Vagina (tissue), 2 donors: ENCODE measurements at regions not wholly inside any gene's neighbourhood (a gene's known extent, or its start where the extent isn't known, plus 50 kb on each side); places are given as distances from the start of the nearest gene placed in this dataset.

Source experiments
- POLR2A ChIP-seq, 2 donors: fragments of 450-650 bp; IDR thresholded peaks; one replicate each; pipeline ENCODE4 v1.6.1; 2017; ENCODE audit warnings: antibody characterized with exemption in 2 of 2, mild to moderate bottlenecking in 2 of 2, moderate library complexity in 2 of 2
- POLR2AphosphoS5 ChIP-seq, 2 donors: sonication (generic); formaldehyde crosslinking; IDR thresholded peaks; one replicate each; pipeline ENCODE4 v1.9.0; 2017; ENCODE audit warnings: antibody characterized with exemption in 2 of 2, mild to moderate bottlenecking in 2 of 2, low read depth in 1 of 2; ENCODE audit not compliant: insufficient read depth in 1 of 2
- TF ChIP-seq, protein P1 (sequence below), 3 experiments: fragments of 450-650 bp in 2 of 3; fragments of 200-600 bp in 1 of 3; sonication (generic) in 1 of 3; IDR thresholded peaks; one replicate each; pipeline ENCODE4 v1.5.1; 2017 to 2019; ENCODE audit warnings: antibody characterized with exemption in 3 of 3, mild to moderate bottlenecking in 2 of 3, moderate library complexity in 2 of 3

DNA sequence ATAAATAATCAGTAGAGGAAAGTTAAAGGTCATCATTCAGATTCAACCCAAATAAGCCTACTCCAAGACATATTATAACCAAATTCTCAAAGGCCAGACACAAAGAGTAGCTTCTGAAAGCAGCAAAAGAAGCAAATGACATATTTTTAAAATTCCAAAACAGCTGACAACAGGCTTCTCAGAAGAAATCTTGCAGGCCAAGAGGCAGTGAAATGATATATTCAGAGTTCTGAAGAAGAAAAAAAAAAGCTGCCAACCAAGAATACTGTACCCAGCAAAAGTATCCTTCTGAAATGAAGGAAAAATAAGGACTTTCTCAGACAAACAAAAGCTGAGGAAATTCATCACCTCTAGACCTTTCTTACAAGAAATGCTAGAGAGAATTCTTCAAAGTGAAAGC is 787.1 kb upstream of the TENM4 start:
- TF ChIP-seq, protein P1, sequence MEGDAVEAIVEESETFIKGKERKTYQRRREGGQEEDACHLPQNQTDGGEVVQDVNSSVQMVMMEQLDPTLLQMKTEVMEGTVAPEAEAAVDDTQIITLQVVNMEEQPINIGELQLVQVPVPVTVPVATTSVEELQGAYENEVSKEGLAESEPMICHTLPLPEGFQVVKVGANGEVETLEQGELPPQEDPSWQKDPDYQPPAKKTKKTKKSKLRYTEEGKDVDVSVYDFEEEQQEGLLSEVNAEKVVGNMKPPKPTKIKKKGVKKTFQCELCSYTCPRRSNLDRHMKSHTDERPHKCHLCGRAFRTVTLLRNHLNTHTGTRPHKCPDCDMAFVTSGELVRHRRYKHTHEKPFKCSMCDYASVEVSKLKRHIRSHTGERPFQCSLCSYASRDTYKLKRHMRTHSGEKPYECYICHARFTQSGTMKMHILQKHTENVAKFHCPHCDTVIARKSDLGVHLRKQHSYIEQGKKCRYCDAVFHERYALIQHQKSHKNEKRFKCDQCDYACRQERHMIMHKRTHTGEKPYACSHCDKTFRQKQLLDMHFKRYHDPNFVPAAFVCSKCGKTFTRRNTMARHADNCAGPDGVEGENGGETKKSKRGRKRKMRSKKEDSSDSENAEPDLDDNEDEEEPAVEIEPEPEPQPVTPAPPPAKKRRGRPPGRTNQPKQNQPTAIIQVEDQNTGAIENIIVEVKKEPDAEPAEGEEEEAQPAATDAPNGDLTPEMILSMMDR (IDR thresholded peaks at IDR 0.05), result no peak
- no peak for TF ChIP-seq POLR2AphosphoS5 (IDR thresholded peaks at IDR 0.05; ENCODE audit: insufficient read depth in 1 of 2, low read depth in 1 of 2)
- TF ChIP-seq POLR2A (IDR thresholded peaks at IDR 0.05), result no peak
